ENCODE measurements at regions not wholly inside any gene's neighbourhood (a gene's known extent, or its start where the extent isn't known, plus 50 kb on each side); places are given as distances from the start of the nearest gene placed in this dataset.

- no peak overlapping the region for H3K4me3 ChIP-seq (IDR thresholded peaks at IDR 0.05; ENCODE audit: insufficient read depth, low read depth, low read length)
- TF ChIP-seq CTCF (conservative IDR thresholded peaks at IDR 0.05; ENCODE audit: low read depth, low read length): no peak
- no peak overlapping the region for H2AFZ ChIP-seq (ENCODE audit: low read depth)
- H4K20me1 ChIP-seq (ENCODE audit: insufficient read depth): no peaks in the 10 kb centered on the region
- no peak overlapping the region for H3K4me2 ChIP-seq
- no peak overlapping the region for H3K9ac ChIP-seq
- H3K27me3 ChIP-seq (ENCODE audit: insufficient read depth, low read depth): no peaks in the 10 kb centered on the region
- H3K79me2 ChIP-seq (ENCODE audit: insufficient read depth, low read depth): no peaks in the 10 kb centered on the region
- H3K4me1 ChIP-seq (ENCODE audit: low read depth, poor library complexity, severe bottlenecking): no peaks in the 10 kb centered on the region
- H3K27ac ChIP-seq: no peak overlapping the region
- H3K36me3 ChIP-seq (ENCODE audit: insufficient read depth): no peaks in the 10 kb centered on the region
Observed at GRCh38 chr1:47572731-47573430, 135.0 kb downstream of the FOXD2 start.

GRCh38 chr1:47574451-47575165 lies 136.8 kb downstream of the FOXD2 start:
- no peak for TF ChIP-seq CTCF (conservative IDR thresholded peaks at IDR 0.05; ENCODE audit: low read depth, low read length)
- no peaks in the 10 kb centered on the region for H3K36me3 ChIP-seq (ENCODE audit: insufficient read depth)
- no peak overlapping the region for H3K4me3 ChIP-seq (IDR thresholded peaks at IDR 0.05; ENCODE audit: insufficient read depth, low read depth, low read length)
- H3K4me2 ChIP-seq: no peak overlapping the region
- no peaks in the 10 kb centered on the region for H3K79me2 ChIP-seq (ENCODE audit: insufficient read depth, low read depth)
- H3K27me3 ChIP-seq (ENCODE audit: insufficient read depth, low read depth): no peaks in the 10 kb centered on the region
- H3K27ac ChIP-seq: no peak overlapping the region
- H3K4me1 ChIP-seq (ENCODE audit: low read depth, poor library complexity, severe bottlenecking): no peaks in the 10 kb centered on the region
- no peaks in the 10 kb centered on the region for H4K20me1 ChIP-seq (ENCODE audit: insufficient read depth)
- H2AFZ ChIP-seq (ENCODE audit: low read depth): no peak overlapping the region
- H3K9ac ChIP-seq: no peak overlapping the region

- Histone ChIP-seq H4K20me1 (ENCODE audit: insufficient read depth) (no peaks in the 10 kb centered on the region), H3K4me1 (ENCODE audit: low read depth, poor library complexity, severe bottlenecking) (no peaks in the 10 kb centered on the region), H3K9ac (no peak overlapping the region), H3K79me2 (ENCODE audit: insufficient read depth, low read depth) (no peaks in the 10 kb centered on the region), H3K4me3 (IDR thresholded peaks at IDR 0.05; ENCODE audit: insufficient read depth, low read depth, low read length) (no peak overlapping the region), H3K27ac (no peak overlapping the region), H2AFZ (ENCODE audit: low read depth) (no peak overlapping the region), H3K27me3 (ENCODE audit: insufficient read depth, low read depth) (no peaks in the 10 kb centered on the region), H3K36me3 (ENCODE audit: insufficient read depth) (no peaks in the 10 kb centered on the region), H3K4me2 (no peak overlapping the region)
- TF ChIP-seq CTCF (conservative IDR thresholded peaks at IDR 0.05; ENCODE audit: low read depth, low read length): no peak
Observed at GRCh38 chr1:47575855-47576757, 138.3 kb downstream of the FOXD2 start.

- H3K4me1 ChIP-seq (ENCODE audit: low read depth, poor library complexity, severe bottlenecking): no peaks in the 10 kb centered on the region
- H3K79me2 ChIP-seq (ENCODE audit: insufficient read depth, low read depth): no peaks in the 10 kb centered on the region
- H3K36me3 ChIP-seq (ENCODE audit: insufficient read depth): no peaks in the 10 kb centered on the region
- H3K4me2 ChIP-seq: no peak overlapping the region
- no peak overlapping the region for H2AFZ ChIP-seq (ENCODE audit: low read depth)
- H3K4me3 ChIP-seq (IDR thresholded peaks at IDR 0.05; ENCODE audit: insufficient read depth, low read depth, low read length): no peak overlapping the region
- no peaks in the 10 kb centered on the region for H3K27me3 ChIP-seq (ENCODE audit: insufficient read depth, low read depth)
- H3K27ac ChIP-seq: no peak overlapping the region
- H3K9ac ChIP-seq: no peak overlapping the region
- no peak for TF ChIP-seq CTCF (conservative IDR thresholded peaks at IDR 0.05; ENCODE audit: low read depth, low read length)
- no peaks in the 10 kb centered on the region for H4K20me1 ChIP-seq (ENCODE audit: insufficient read depth)
Observed at GRCh38 chr1:47576758-47577115, 138.9 kb downstream of the FOXD2 start.
